Ecto neural progenitor cell (in vitro differentiated cells): ENCODE measurements at regions not wholly inside any gene's neighbourhood (a gene's known extent, or its start where the extent isn't known, plus 50 kb on each side); places are given as distances from the start of the nearest gene placed in this dataset.
"Not testable (repeated sequence)": the region's sequence is repeated elsewhere in the genome, so short reads cannot be mapped to it uniquely, and the experiment has no call there.

Experiments used
- DNase-seq: peaks from one replicate; pipeline ENCODE4 v3.0.0-alpha.2; 2018; ENCODE audit warnings: low spot score

GRCh38 chr16:54879681-54880080, 51.0 kb upstream of the IRX5 start:
- no peak for DNase-seq

- no peak for DNase-seq
These were observed 52.4 kb upstream of the IRX5 start for GRCh38 chr16:54878301-54878700.

- no peak for DNase-seq
These were observed 55.2 kb upstream of the IRX5 start for GRCh38 chr16:54875443-54875842.

GRCh38 chr16:54873716-54874373, 56.8 kb upstream of the IRX5 start:
- not testable (repeated sequence) for DNase-seq

- no peak for DNase-seq
These were observed 57.6 kb upstream of the IRX5 start for GRCh38 chr16:54873071-54873470.

GRCh38 chr16:54870151-54870550, 60.5 kb upstream of the IRX5 start:
- DNase-seq: no peak

- no peak for DNase-seq
These were observed 63.3 kb upstream of the IRX5 start for GRCh38 chr16:54867302-54867832.

GRCh38 chr16:54862529-54862928, 68.1 kb upstream of the IRX5 start:
- DNase-seq: no peak

- DNase-seq: no peak
These were observed 73.8 kb upstream of the IRX5 start for GRCh38 chr16:54856871-54857270.

- no peak for DNase-seq
These were observed 83.1 kb upstream of the IRX5 start for GRCh38 chr16:54847609-54848008.

- no peak for DNase-seq
These were observed 83.5 kb upstream of the IRX5 start for GRCh38 chr16:54847207-54847606.

- no peak for DNase-seq
These were observed 83.9 kb upstream of the IRX5 start for GRCh38 chr16:54846766-54847165.

GRCh38 chr16:54843424-54843750, 87.3 kb upstream of the IRX5 start:
- no peak for DNase-seq

GRCh38 chr16:54842743-54843423, 87.8 kb upstream of the IRX5 start:
- DNase-seq: no peak

GRCh38 chr16:54829691-54830090, 101.0 kb upstream of the IRX5 start:
- DNase-seq: no peak

GRCh38 chr16:54822892-54823291, 107.8 kb upstream of the IRX5 start:
- DNase-seq: no peak

GRCh38 chr16:54822492-54822891, 108.2 kb upstream of the IRX5 start:
- no peak for DNase-seq

- DNase-seq: no peak
These were observed 108.9 kb upstream of the IRX5 start for GRCh38 chr16:54821731-54822130.

- DNase-seq: no peak
These were observed 112.6 kb upstream of the IRX5 start for GRCh38 chr16:54817940-54818574.

- DNase-seq: no peak
These were observed 113.2 kb upstream of the IRX5 start for GRCh38 chr16:54817432-54817831.

GRCh38 chr16:54816471-54816870, 114.2 kb upstream of the IRX5 start:
- no peak for DNase-seq

GRCh38 chr16:54815177-54815576, 115.5 kb upstream of the IRX5 start:
- DNase-seq: no peak

GRCh38 chr16:54813778-54814177, 116.9 kb upstream of the IRX5 start:
- DNase-seq: no peak
